Loucy (cell line): ENCODE measurements at regions not wholly inside any gene's neighbourhood (a gene's known extent, or its start where the extent isn't known, plus 50 kb on each side); places are given as distances from the start of the nearest gene placed in this dataset.

Source experiments
- H2AFZ ChIP-seq: fragments of 200-600 bp; sonication (generic); 2 replicates; pipeline ENCODE4 v1.6.0; 2016; ENCODE audit warnings: antibody characterized with exemption, mild to moderate bottlenecking, low read length, moderate library complexity
- H3F3A ChIP-seq: fragments of 200-600 bp; 2 replicates; pipeline ENCODE4 v1.6.0; 2016; ENCODE audit warnings: antibody characterized with exemption, low read depth, mild to moderate bottlenecking
- H3K27me3 ChIP-seq: fragments of 200-600 bp; sonication (generic); 2 replicates; pipeline ENCODE4 v1.6.1; 2014; ENCODE audit warnings: low read length, mild to moderate bottlenecking; ENCODE audit not compliant: insufficient read depth, poor library complexity, severe bottlenecking
- H3K36me3 ChIP-seq: fragments of 200-600 bp; sonication (generic); 2 replicates; pipeline ENCODE4 v1.6.1; 2016; ENCODE audit warnings: low read length; ENCODE audit not compliant: insufficient read depth
- H3K4me1 ChIP-seq: fragments of 200-600 bp; sonication (generic); 2 replicates; pipeline ENCODE4 v1.5.1; 2014; ENCODE audit warnings: low read length, mild to moderate bottlenecking; ENCODE audit not compliant: insufficient read depth, poor library complexity, severe bottlenecking
- H3K4me2 ChIP-seq: fragments of 200-600 bp; sonication (generic); 2 replicates; pipeline ENCODE4 v1.6.0; 2014; ENCODE audit warnings: antibody characterized with exemption, low read length, low read depth, mild to moderate bottlenecking; ENCODE audit not compliant: poor library complexity, severe bottlenecking
- H3K4me3 ChIP-seq: fragments of 200-600 bp; sonication (generic); 2 replicates; pipeline ENCODE4 v1.5.1; 2014; ENCODE audit warnings: low read length, mild to moderate bottlenecking, mixed read lengths; ENCODE audit not compliant: poor library complexity, severe bottlenecking
- H3K79me2 ChIP-seq: fragments of 200-600 bp; sonication (generic); 2 replicates; pipeline ENCODE4 v1.6.1; 2014; ENCODE audit warnings: low read length; ENCODE audit not compliant: insufficient read depth
- H3K9ac ChIP-seq: fragments of 200-600 bp; sonication (generic); 2 replicates; pipeline ENCODE4 v1.6.0; 2014; ENCODE audit warnings: mild to moderate bottlenecking, low read depth, low read length, moderate library complexity; ENCODE audit not compliant: poor library complexity, severe bottlenecking
- H3K9me2 ChIP-seq: fragments of 200-600 bp; sonication (generic); replicated peaks from 2 replicates; pipeline ENCODE4 v1.6.1; 2016; ENCODE audit warnings: low read depth, low read length, mixed read lengths
- H3K9me3 ChIP-seq: fragments of 200-600 bp; sonication (generic); 2 replicates; pipeline ENCODE4 v1.6.1; 2014; ENCODE audit warnings: mild to moderate bottlenecking, antibody characterized with exemption, low read length, low read depth; ENCODE audit not compliant: insufficient read depth
- H4K20me1 ChIP-seq: fragments of 200-600 bp; sonication (generic); 2 replicates; pipeline ENCODE4 v1.6.0; 2014; ENCODE audit warnings: antibody characterized with exemption, low read length, mild to moderate bottlenecking; ENCODE audit not compliant: insufficient read depth, poor library complexity, severe bottlenecking
- CTCF ChIP-seq: fragments of 200-600 bp; sonication (generic); conservative IDR thresholded peaks from 2 replicates; pipeline ENCODE4 v1.5.1; 2014; ENCODE audit warnings: mild to moderate bottlenecking, antibody characterized with exemption, low read length
- EZH2phosphoT487 ChIP-seq: fragments of 200-600 bp; IDR thresholded peaks from 2 replicates; pipeline ENCODE4 v1.6.1; 2018; ENCODE audit warnings: antibody characterized with exemption, mild to moderate bottlenecking, moderate library complexity, borderline replicate concordance

DNA sequence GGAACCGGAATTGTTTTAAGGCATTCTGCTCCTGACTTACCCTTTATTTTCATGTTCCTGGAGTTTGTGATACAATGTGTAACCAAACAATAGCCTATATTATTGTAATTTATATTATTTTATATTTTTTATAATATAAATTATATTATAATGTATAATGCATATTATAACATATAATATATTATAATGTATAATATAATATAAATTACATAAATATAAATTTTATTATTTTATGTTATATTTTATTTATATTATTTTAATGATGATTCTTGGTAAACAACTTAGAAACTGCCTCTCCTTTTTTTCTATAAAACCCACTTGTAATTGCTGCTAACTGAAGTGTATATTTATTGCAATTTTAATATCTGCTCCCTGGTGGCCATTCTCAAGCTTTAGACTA is 629.1 kb downstream of the MMUT start:
- H2AFZ ChIP-seq, result no peak overlapping the region
- no peaks in the 10 kb centered on the region for H3K27me3 ChIP-seq
- H4K20me1 ChIP-seq, result no peaks in the 10 kb centered on the region
- H3K9me2 ChIP-seq, result no peaks in the 10 kb centered on the region
- no peak overlapping the region for H3K4me2 ChIP-seq
- H3K4me3 ChIP-seq, result no peak overlapping the region
- no peak overlapping the region for H3K9ac ChIP-seq
- no peaks in the 10 kb centered on the region for H3K4me1 ChIP-seq
- TF ChIP-seq CTCF (no peak), EZH2phosphoT487 (no peak)
- H3F3A ChIP-seq, result no peaks in the 10 kb centered on the region
- no peaks in the 10 kb centered on the region for H3K36me3 ChIP-seq
- no peaks in the 10 kb centered on the region for H3K79me2 ChIP-seq
- H3K9me3 ChIP-seq, result no peaks in the 10 kb centered on the region

DNA sequence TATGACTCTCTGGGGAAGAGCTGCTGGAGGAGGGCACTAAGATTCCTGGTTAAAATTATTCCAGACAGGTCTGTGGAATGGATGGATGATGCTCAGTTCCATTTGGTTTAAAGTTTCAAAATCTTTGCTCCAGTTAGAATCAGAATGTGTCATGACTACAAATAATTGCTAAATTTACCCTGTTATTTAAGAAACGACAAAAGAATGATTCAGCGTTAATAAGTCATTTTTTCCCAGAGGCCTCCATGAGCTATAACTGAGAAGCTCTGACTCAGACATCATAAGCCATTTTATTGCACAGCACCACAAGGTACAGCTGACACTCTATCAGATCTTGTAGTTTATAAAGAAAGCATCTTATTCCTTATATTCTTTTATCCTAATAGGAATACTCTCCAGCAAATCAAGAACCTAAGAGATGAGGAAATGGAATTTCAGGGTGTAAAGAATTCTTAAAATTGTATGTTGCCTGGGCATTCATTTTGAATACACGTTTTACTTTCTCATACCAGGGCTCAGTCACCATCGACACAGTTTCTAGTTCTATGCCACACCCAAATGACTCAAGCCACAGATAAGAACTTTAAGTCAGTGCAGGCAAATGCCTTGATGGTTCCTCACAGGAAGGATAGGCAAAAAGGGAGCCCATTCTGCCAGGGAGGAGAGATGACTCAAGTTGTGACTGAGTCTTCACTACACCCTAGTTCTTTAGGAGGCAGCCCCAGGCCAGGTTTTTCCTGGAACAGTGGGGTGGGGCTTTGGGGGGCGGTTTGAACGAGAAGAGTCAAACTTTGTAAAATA is 636.0 kb downstream of the MMUT start:
- Histone ChIP-seq H3K9me2 (no peaks in the 10 kb centered on the region), H3K4me2 (no peak overlapping the region), H2AFZ (no peak overlapping the region), H3K4me3 (no peak overlapping the region), H3K79me2 (no peaks in the 10 kb centered on the region), H3K27me3 (no peaks in the 10 kb centered on the region), H3F3A (no peaks in the 10 kb centered on the region), H4K20me1 (no peaks in the 10 kb centered on the region), H3K9ac (no peak overlapping the region), H3K36me3 (no peaks in the 10 kb centered on the region), H3K4me1 (no peaks in the 10 kb centered on the region), H3K9me3 (no peaks in the 10 kb centered on the region)
- TF ChIP-seq EZH2phosphoT487 (no peak), CTCF (no peak)

DNA sequence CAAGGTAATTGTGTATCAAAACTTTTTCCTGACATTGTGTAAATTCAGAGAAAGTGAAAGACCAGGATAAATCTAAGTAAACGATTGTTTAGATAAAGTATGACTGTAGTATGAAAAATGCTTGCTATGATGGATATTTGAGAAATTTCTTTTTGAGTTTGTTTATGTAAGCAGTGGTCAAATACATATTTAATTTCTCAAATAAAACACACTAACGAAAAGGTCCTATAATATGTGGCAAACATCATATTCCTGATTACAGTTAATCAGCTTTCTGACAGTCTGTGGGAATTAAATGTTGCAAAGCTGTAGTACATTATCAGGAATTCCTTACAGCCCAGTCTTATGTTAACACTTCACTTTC is 636.9 kb downstream of the MMUT start:
- H3K27me3 ChIP-seq, result no peaks in the 10 kb centered on the region
- H3K79me2 ChIP-seq, result no peaks in the 10 kb centered on the region
- no peaks in the 10 kb centered on the region for H3K36me3 ChIP-seq
- H3K9me3 ChIP-seq, result no peaks in the 10 kb centered on the region
- no peak overlapping the region for H3K4me2 ChIP-seq
- no peaks in the 10 kb centered on the region for H3K4me1 ChIP-seq
- no peak overlapping the region for H3K9ac ChIP-seq
- TF ChIP-seq CTCF (no peak), EZH2phosphoT487 (no peak)
- H2AFZ ChIP-seq, result no peak overlapping the region
- H4K20me1 ChIP-seq, result no peaks in the 10 kb centered on the region
- no peak overlapping the region for H3K4me3 ChIP-seq
- H3K9me2 ChIP-seq, result no peaks in the 10 kb centered on the region
- H3F3A ChIP-seq, result no peaks in the 10 kb centered on the region
